Embryonic facial prominence (tissue), 1 donor: ENCODE measurements at regions not wholly inside any gene's neighbourhood (a gene's known extent, or its start where the extent isn't known, plus 50 kb on each side); places are given as distances from the start of the nearest gene placed in this dataset.
A peak's percentile ranks its signal among the peaks of the same experiment; 100 is the strongest.

ENCODE experiments used
- DNase-seq: peaks from one replicate; pipeline ENCODE4 v3.0.0-alpha.2; 2016; ENCODE audit errors: extremely low spot score

DNA sequence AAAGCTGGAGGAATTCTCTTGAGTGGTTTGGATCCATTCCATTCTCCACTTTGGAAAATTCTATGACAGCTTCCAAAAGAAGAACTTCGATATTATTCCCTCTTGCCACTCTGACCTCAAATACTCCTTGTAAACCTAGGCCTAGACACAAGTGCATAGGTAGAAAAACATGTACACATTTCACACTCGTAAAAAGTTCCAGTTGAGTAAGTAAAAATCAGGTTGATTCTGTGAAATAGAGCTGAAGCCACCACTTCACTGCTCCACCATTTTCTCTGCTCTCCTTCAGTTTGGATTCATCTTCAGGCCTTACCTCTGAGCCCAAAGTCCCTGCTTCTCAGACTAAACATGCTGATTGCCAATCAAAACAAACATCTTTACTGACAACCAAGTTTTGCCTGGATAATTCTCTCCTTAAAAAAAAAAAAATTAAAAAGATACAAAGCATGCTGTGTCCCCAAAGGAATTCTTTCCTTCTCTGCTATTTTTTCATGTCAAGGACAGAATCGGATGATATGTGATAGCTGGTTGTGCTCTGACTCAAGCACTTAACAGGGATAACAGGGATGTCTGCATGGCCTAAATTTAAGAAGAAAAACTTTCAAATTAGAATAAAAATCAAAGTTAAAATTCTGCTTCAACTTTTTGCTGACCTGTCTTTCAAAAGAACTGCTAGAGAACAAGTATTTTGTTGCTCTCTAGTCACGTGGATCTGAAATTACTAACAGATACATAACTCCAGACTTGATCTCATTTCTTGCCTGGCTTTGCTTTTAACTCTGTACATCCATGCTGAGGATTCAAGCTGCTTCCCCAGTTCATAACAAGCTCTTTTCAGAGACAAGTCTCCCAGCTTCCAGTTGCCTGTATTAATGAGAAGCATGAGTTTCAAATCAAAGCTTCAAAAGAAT lies 420.9 kb upstream of the INTU start:
- DNase-seq, result peak; percentile 72

DNA sequence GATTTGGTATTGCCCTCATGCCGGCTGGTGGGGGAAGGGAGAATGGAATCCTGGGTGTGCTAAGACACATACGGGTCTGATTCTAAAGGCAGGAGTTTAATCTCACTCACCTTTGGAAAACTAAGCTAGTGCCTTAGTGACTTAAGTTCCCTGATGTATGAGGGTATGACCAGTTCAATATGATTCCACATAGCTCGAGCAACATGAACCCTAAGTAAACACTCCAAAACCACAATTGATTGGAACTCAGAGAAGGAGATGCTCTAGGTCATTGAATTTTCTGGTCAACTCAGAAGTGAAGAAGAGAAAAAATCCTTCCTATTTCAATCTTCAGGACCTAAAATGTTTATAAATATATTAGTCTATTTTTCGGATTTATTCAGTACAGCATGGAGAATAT lies 420.1 kb upstream of the INTU start:
- no peak for DNase-seq

DNA sequence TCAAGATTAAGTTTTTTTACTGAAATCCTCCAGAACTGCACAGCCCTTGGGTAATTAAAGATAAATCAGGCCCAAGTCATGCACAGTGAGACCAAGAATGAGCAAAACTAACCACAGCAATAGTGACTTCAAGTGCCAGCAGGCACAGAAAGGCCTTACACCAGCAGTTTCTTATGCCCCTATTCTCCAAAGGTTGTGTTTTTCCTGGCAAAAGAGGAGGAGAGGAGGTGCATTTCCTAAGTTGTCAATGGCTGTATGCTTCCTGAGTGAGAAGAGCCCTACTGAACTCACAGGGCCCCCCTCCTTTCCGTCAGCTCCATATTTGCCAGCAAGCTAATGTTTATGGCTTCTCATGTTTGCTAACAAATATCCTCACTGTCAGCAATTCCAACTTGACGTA lies 418.7 kb upstream of the INTU start:
- no peak for DNase-seq

DNA sequence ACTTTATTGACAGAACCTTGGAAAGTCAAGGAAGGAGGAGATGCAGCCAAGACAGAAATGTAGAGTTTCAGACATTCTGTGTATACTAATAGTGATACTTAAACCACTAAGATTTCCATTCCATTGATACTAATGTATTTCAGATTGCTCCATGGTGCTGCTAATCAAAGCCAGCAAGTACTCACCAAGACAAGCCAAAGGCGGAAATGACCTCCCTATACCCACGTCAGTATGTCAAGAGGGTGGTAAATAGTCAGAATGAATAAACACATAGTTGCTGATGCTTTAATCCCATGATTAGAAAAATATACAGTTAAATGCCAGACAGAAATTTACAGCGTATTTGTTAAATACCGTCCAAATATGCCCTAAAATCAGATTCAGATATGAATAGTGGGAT lies 417.8 kb upstream of the INTU start:
- DNase-seq, result no peak

DNA sequence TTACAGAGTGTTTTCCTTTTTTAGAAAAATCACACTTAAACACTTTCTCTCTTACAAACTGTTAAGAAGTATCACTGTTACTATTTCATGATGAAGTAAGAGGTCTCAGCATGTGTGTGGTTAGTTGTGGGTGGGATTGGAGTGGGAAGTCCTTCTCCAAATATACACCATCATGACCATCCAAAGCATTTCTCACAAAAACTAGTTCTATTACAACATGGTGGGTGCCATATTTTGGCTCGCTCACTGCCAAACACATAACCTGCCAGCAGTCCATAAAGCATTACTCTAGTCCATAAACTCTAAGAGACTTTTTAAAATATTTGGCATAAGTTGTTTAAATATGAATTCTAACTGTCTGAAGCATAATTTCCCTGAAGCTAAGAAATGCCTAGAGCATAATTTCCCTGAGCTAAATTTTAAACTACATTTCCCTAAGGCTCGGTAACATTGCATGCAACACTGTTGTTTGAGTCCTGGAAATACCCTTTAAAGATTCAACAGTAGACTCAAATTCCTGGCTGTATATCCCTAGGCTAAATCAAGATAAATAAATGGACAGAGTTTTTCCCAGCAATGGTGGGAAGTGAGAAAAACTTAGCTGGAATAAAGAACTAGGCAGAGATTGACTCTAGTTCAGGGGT lies 415.0 kb upstream of the INTU start:
- no peak for DNase-seq

DNA sequence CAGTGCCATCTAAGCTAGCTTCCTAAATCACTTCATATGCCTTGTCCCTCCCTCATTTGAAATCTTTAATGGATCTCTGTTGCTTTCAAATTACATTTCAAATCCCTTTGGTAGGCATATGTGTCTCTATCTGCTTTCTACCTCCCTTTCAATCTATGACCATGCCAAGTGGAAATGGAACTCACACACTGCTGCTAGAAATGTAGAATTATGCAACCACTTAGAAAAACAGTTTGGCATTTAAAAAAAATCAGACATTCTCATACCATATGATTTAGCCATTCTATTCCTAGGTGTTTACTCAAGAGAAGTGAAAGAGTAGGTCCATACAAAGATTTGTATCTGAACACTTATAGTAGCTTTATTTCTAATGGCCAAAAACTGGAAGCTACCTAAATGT lies 413.5 kb upstream of the INTU start:
- no peak for DNase-seq

DNA sequence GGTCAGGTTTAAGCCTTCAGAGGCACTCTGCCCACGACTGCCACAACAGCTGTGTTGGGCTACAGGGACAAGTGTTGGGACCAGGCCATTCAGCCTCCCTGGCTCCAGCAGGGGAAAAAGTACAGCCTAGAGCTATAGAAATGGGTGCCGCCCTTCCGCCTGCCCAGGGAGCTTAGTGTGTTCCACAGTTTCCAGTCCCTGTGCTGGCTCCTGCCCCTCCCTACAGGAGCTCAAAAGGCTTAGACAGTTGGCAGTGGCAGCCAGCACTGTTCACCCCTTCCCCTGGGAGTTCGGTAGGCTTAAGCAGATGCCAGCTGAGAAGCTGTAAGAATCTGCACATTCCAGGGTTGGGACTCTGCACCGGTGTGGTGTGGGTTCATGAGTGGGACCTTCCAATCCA lies 408.2 kb upstream of the INTU start:
- no peak for DNase-seq

DNA sequence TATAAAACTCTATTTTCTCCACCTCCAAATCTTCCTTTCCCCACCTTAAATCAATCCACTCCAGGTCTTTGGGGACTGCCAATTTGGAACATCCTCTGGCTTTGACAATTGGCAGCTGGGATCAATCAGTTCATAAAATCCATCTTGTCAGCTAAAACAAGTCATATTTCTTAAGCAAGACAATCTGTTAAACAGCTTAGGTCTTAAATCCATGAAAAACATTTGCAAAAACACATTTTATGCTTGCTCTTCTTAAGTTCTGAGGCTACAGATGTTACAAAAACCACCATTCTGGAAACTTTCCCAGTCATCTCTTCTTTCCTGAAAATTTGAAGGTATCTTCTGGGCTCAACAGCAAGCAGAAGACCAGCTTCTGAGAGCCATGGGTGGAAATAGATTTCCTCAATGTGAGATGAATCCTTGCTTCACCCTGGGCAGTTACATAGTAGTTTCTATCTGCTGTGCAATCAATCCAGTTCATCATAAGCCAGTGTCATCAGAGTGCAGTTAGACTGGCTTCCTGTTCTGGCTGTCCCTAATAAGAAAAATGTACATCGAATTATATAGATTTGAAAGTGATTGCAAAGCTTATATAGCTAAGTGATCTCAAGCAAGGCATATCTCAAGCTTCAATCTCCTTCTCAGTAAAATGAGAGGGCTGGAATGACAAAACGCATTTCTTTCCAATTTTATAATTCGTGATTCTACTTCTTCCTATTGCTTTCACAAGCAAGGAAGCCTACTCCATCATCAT lies 402.7 kb upstream of the INTU start:
- DNase-seq, result peak; percentile 37

DNA sequence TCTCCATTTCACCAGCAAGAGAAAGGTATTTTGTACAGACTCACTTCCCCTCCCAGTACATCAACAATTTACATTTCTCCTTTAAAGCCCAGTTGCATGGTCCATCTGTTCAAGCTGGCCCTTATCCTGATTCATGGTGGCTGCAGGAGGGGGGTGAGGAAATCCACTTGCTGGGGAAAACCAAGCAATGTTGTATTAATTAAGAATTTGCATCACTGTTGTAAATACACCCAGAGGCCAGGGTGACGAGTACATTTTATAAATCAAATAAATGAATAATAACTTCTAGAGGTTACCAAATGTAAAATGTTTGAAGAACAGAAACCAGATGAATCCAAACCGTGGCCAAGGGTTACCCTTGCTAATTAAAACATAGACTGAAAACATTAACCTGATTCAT lies 395.9 kb upstream of the INTU start:
- DNase-seq, result no peak

DNA sequence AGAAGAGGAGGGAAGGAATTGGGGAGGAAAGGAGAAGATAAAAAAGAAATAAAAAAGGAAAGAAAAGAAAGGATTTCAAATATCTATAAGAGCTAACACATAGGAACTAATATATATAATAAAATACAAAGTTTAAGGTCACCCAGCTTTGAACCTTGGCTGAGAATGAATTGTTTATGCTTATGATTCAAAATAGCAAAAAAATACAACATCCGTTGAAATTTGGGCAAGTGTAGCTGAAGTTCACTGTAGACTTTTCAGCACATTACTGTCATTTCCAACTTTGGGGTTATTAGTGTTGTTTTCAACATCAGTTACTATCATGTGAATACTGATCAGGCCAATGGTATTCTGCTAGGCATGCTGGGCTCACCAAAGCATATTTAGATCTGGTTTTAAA lies 395.2 kb upstream of the INTU start:
- no peak for DNase-seq

DNA sequence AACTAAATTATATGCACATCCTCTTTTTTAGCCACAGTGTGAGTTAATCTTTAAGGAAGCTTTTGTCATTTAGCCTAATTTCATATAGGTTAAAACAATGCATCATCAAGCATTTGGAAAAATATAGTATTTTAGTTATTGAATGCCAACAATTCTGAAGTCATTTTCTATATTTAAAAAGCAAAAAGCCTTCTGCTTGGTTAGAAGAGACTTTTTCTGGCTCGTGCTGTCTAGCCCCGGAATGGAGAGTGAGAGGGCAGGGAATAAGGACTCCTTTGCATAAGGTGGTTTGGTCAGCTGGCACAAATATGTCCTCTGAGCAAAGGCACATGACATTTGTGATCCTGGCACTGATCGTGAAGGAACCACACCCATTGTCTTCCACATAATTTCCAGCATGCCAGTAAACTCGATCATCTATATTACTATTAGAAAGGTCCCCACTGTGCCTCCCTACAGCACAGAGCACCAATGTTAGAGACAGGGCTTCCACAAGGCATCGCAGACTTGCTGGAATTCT lies 393.7 kb upstream of the INTU start:
- no peak for DNase-seq

DNA sequence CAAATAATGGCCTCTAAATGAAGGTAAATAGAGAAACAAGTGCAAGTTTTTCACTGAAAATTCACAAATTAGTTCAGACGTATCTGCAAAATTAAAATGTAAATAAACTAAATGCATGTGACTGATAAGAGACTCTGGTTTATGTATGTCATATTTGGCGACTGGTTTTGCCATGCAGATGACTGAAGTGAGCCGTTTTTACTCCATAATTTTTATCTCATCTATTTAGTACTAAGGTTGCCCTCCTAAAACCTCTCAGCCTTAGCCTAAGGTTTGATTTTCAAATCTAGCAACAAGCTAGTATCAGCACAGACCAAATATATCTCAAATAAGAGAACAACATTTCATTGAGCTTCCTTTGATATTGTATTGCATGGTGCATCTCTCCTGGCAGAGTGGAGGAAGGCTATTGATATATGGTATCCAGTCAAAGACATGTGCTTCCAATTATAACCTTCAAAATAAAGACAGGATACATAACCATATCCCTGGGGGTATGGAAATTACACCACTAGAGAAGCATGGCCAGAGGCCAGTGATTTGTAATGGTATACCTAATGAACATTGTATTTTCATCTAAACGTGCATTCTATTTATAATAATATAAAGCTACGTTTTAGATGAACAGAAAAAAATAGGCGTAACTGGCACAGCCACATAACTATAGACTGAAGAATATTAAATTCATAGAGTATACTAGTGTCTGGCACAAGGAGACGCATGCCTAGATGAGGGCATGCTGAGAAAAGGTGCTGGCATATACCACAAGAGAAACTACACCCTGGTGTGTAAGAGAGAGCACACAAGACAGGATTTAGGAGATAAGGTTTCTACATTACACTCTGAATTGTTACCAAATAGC lies 392.6 kb upstream of the INTU start:
- DNase-seq, result no peak

DNA sequence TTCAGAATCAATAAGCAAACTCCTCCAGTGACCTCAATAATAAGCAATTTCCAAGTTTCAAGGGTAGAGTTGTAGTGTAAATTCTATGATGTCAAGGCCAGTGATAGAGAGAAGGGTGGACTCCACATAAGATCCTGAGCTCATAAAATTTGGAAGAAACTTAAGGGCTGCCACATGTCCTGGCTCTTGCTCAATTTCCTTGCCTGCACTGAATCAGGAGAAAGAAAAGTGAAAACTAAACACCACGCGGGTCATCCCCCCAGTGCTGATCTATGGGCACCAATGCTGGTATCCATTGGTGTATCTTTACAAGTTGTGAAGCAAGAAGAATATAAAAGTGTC lies 392.0 kb upstream of the INTU start:
- no peak for DNase-seq

DNA sequence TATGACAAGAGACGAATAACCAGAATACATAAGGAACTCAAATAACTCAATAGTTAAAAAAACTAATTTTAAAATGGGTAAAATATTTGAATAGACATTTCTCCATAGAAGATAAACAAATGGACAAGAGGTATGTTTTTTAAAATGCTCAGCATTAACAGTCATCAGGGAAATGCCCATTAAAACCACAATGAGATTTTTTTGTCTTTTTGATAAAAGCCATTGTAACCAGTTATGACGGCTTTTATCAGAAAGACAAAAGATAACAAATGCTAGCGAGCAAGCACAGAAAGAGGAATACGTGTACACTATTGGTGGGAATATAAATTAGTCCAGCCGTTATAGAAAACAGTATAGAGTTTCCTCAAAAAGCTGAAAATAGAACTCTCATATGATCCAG lies 388.2 kb upstream of the INTU start:
- no peak for DNase-seq

DNA sequence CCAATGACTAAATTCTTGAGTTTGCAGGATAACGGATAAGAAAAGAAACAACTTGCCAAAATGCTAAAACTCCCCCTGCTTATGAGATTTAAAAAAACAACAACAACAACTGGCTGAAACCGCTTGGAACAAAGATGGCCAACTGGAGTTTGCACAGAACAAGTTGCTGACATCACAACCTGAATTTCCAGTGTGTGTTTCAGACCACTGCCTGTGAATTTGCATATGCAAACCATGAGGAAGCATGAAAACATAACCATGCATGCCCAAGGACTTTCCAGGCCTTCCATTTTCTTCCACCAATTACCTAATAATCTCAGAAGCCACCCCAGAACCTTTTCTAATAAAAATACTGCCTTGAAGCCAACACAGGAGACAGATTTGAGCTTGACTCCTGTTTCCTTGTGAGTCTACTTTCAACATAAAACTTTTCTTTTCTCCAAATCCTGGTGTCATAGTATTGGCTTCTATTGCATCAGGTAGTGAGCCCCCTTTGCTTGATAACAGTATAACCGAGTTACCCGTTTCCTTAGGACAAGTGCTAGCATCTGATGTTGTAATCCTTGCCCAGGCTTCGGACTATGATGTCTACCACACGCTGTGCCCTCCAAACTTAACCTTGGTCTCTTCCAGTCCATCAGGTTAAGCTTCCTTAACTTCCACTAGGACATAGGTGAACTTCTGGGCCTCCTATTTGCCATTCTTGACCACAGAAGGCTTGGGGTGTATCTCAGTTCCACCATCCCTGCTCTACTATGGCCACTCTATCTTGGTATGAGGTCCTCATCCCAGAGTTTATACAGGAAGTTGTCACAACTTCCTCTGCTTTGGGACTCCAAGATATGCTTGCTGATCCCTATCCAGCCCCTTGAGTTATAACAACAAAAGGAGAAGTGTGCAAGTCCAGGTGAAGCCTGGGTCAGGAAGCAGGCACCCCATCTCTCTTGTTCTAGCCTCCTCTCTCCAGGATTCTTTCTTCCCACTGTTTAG lies 385.5 kb upstream of the INTU start:
- no peak for DNase-seq

DNA sequence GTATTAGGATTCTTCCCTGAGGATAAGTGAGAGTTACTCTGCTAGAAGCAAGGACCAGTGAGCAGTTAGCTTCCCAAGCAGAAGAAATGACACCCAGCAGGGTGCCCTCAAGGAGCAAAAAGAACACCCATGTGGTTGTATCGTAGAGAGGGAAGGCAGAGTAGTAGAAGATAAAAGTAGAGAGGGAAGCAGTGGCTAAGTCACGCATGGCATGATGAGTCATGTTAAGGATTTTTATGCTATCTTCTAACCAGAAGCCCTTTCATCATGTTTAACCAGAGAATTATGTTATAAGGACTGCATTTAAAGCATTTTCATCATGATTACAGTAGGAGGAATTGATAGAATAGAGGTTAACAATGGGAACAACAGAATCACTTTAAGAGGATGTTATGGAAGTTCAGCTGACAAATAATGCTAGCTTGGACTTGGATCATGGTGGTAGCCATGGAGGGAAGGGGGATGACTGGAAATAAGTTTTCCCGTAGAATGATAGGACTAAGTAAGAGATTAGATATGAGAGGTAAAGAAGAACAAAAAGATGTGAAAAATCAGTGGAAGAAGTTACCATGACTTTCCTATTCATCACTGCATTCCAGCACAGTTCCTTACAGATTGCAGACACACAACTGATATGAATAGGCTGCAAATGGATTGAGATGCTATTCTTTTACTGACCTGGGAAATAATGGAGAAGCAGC lies 383.5 kb upstream of the INTU start:
- no peak for DNase-seq

DNA sequence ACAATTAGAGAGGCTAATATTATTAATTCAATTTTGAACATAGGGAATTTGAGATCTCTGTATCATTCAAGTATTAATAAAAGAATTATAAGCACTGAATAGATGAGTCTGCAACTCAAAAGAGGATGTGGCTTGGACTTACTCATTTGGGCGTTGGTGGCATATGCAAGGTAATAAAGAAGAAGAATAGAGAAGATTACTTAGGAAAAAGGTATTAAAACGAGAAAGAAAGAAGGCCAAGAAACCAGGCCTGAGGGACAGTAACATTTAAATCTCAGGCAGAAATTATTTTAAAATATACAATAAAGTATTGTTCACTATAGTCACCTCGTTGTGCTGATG lies 383.0 kb upstream of the INTU start:
- no peak for DNase-seq

DNA sequence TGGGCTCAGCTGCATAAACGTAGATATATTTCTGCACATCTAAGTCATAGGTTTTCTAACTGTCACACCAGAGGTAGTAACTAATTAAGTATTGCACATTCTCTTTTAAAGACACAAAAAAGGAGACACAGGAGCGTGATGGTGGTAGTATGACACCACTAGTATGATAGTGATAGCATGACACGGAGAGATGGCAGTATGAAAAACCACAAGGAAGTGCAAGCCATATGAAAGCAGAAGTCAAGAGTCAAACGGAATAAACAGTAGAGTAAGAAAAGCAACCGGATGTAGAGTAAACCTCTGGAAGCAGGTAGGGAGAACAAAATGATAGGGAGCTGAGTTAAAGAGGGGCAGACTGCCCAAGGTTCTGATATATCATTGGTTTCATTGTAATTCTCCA lies 382.2 kb upstream of the INTU start:
- no peak for DNase-seq

DNA sequence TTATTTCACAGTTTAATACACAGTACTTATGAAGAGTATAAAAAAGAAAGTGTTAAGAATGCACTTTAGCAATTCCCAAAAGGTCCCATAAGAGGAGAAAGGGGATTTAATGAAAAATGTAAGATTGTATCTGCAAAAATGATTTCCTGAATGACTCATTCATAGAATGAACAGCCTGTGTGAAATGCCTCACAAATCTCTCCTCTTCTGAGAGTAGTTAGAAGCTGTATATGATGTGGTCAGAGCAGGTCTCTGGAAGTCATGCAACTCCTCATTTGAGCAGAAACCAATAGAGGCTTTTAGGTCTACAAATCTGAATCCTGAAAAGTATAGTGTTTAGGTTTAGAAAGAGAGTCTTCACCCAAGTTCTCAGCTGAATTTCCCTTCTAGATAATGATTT lies 381.3 kb upstream of the INTU start:
- DNase-seq, result no peak

DNA sequence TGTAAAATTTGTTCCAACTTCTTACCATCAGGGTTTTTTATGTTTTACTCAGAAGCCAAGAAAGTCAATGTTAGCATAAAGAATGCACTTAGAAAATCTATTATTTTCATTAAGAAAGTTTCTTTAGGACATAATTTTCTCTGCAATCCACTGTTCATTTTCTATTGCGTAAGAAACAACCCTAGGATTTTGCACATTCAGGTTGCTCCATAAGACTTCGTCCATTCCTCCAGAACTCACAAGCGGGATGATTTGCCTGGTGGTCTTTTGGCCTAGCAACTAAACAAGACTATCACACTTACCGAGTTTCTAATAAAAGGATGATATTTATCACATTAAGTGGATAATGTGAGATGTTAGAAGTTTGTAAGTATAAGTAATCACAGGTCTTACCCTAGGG lies 376.3 kb upstream of the INTU start:
- no peak for DNase-seq
